Transverse colon (tissue), 4 donors: ENCODE measurements at regions not wholly inside any gene's neighbourhood (a gene's known extent, or its start where the extent isn't known, plus 50 kb on each side); places are given as distances from the start of the nearest gene placed in this dataset.

ENCODE experiments used
- DNase-seq: peaks from one replicate; pipeline ENCODE4 v3.0.0-alpha.2; 2019
- H3K27ac ChIP-seq, 4 donors: fragments of 200-600 bp; sonication (generic); 2 replicates each; pipeline ENCODE4 v1.5.1; 2016 to 2018; ENCODE audit warnings: inconsistent platforms in 4 of 4
- H3K27me3 ChIP-seq: fragments of 200-600 bp; sonication (generic); 2 replicates; pipeline ENCODE4 v1.5.1; 2017; ENCODE audit warnings: inconsistent platforms
- H3K36me3 ChIP-seq, 4 donors: fragments of 200-600 bp; sonication (generic); 2 replicates each; pipeline ENCODE4 v1.5.1; 2017 to 2019; ENCODE audit warnings: inconsistent platforms in 4 of 4
- H3K4me1 ChIP-seq, 4 donors: fragments of 200-600 bp; sonication (generic); 2 replicates each; pipeline ENCODE4 v1.5.1; 2017 to 2020; ENCODE audit warnings: inconsistent platforms in 4 of 4
- H3K4me3 ChIP-seq, 4 donors: fragments of 200-600 bp; sonication (generic); 1 replicate in 1 of 4; 2 replicates in 3 of 4; pipeline versions ENCODE4 v1.5.1 to v1.6.1; 2017 to 2019; ENCODE audit warnings: inconsistent platforms in 4 of 4
- H3K9me3 ChIP-seq, 2 donors: fragments of 200-600 bp; sonication (generic); 2 replicates each; pipeline ENCODE4 v1.5.1; 2017 to 2019; ENCODE audit warnings: inconsistent platforms in 2 of 2
- CTCF ChIP-seq, 5 experiments: fragments of 200-600 bp in 3 of 5; fragments of 450-650 bp in 2 of 5; sonication (generic) in 3 of 5; IDR thresholded peaks; 1 replicate in 2 of 5; 2 replicates in 3 of 5; pipeline ENCODE4 v1.5.1; 2016 to 2017; ENCODE audit warnings: antibody characterized with exemption in 5 of 5, inconsistent platforms in 3 of 5, mild to moderate bottlenecking in 2 of 5, moderate library complexity in 1 of 5
- EP300 ChIP-seq: sonication (generic); formaldehyde crosslinking; IDR thresholded peaks from one replicate; pipeline ENCODE4 v1.6.1; 2017; ENCODE audit warnings: antibody characterized with exemption, low read depth
- POLR2A ChIP-seq: fragments of 450-650 bp; IDR thresholded peaks from one replicate; pipeline ENCODE4 v1.6.1; 2016; ENCODE audit warnings: antibody characterized with exemption, mild to moderate bottlenecking, moderate library complexity
- POLR2AphosphoS5 ChIP-seq, 3 donors: sonication (generic); formaldehyde crosslinking; IDR thresholded peaks; one replicate each; pipeline ENCODE4 v1.6.1; 2016; ENCODE audit warnings: antibody characterized with exemption in 3 of 3
- WGBS, 2 donors: methylation state at CpG; one replicate each; pipeline ENCODE4 v1.1.5; 2018; ENCODE audit warnings: low coverage in 1 of 2; 5-methylcytosine and 5-hydroxymethylcytosine counted together
- in situ Hi-C, 4 donors: fragments of 200-750 bp; cut with MboI; loops; one replicate each; pipeline versions ENCODE4 v1.15.0 to v1.15.1; 2017; ENCODE audit warnings: low sequenced_read_pairs in 3 of 4, low pct_ligation_motif_present in 1 of 4, low pct_unique_long_range_greater_than_20kb in 1 of 4
- intact Hi-C: fragments of 100-400 bp; cut with DNase I; formaldehyde crosslinking; loops from one replicate; pipeline ENCODE4 v1.15.1; 2023; ENCODE audit warnings: low total_unique reads

- intact Hi-C loops (no loop called here), in situ Hi-C loops (loop anchor here in 2 of 4 donors (25.0 kb wide), 1 partner anchor 419 kb away; no protein-coding TSS in a partner anchor)
- Histone ChIP-seq H3K36me3 (no peaks in the 10 kb centered on the region), H3K4me1 (no peaks in the 10 kb centered on the region), H3K9me3 (no peaks in the 10 kb centered on the region), H3K27me3 (no peaks in the 10 kb centered on the region), H3K27ac (no peak overlapping the region), H3K4me3 (no peak overlapping the region)
- no peak for TF ChIP-seq POLR2A
- no peak for TF ChIP-seq EP300
- TF ChIP-seq CTCF (IDR thresholded peaks at IDR 0.05), result no peak
- TF ChIP-seq POLR2AphosphoS5 (IDR thresholded peaks at IDR 0.05), result no peak
- no peak for DNase-seq
Measured at GRCh38 chr3:176930942-176931341, 266.3 kb downstream of the TBL1XR1 start.

GRCh38 chr3:176928582-176928931 lies 268.7 kb downstream of the TBL1XR1 start:
- intact Hi-C loops (no loop called here), in situ Hi-C loops (loop anchor here in 2 of 4 donors (25.0 kb wide), 1 partner anchor 416 kb away; no protein-coding TSS in a partner anchor)
- TF ChIP-seq EP300 (no peak), POLR2A (no peak), POLR2AphosphoS5 (IDR thresholded peaks at IDR 0.05) (no peak), CTCF (IDR thresholded peaks at IDR 0.05) (no peak)
- WGBS, 2 donors, result 43 to 77% methylated on average over 1 of the region's 1 CpG
- H3K9me3 ChIP-seq, result peaks cover 0 to 3% of the 10 kb centered on the region in 2 donors
- no peaks in the 10 kb centered on the region for H3K4me1 ChIP-seq
- H3K36me3 ChIP-seq, result no peaks in the 10 kb centered on the region
- DNase-seq, result no peak
- no peak overlapping the region for H3K27ac ChIP-seq
- H3K4me3 ChIP-seq, result no peak overlapping the region
- no peaks in the 10 kb centered on the region for H3K27me3 ChIP-seq

DNA sequence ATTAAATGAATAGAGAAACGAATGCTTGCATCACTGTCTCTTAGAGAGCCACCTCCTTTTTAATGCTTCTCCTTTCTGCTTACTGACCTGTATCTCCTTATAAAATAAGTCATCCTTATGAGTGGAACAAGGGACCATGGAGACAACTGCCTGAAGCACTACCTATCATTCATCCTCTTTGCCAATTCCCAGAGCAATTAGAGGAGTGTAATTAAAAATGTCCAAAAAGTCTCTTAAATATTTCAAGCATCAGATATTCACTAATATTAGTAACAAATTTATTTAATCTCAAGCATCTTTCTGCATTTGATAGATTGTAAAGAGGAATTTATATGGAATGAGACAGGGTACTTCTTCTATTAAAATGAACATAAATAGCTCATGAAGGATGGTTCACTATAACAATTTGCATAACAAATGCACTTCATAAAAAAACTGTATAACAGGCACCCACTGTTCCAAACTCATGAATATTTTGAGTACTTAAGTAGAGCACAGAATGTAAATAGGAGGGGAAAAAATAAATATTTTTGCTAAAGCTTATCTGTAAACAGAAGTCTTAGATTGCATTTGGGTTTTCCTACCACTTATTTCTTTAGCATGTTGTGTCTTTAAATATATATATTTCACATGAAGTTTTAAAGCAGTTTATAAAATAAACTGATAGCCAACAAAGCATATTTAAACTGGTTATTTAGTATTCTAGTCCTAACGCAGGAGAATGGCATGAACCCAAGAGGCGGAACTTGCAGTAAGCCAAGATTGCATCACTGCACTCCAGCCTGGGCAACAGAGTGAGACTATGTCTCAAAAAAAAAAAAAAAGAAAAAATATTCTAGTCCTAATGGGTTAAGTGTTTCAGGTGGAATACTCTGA lies 269.3 kb downstream of the TBL1XR1 start:
- in situ Hi-C loops (loop anchor here in 2 of 4 donors (25.0 kb wide), 1 partner anchor 416 kb away; no protein-coding TSS in a partner anchor), intact Hi-C loops (no loop called here)
- TF ChIP-seq POLR2A (no peak), EP300 (no peak)
- Histone ChIP-seq H3K4me1 (no peaks in the 10 kb centered on the region), H3K4me3 (no peak overlapping the region), H3K27me3 (no peaks in the 10 kb centered on the region), H3K9me3 (peaks cover 0 to 3% of the 10 kb centered on the region in 2 donors), H3K27ac (no peak overlapping the region), H3K36me3 (no peaks in the 10 kb centered on the region)
- WGBS, 2 donors, result 63 to 80% methylated on average over 2 to 3 of the region's 3 CpGs
- DNase-seq, result no peak

GRCh38 chr3:176927280-176927679 lies 270.0 kb downstream of the TBL1XR1 start:
- Histone ChIP-seq H3K4me3 (no peak overlapping the region), H3K27ac (no peak overlapping the region), H3K4me1 (no peaks in the 10 kb centered on the region), H3K9me3 (peaks cover 0 to 3% of the 10 kb centered on the region in 2 donors), H3K36me3 (no peaks in the 10 kb centered on the region), H3K27me3 (no peaks in the 10 kb centered on the region)
- intact Hi-C loops, result no loop called here
- 24 to 36% methylated on average over 2 to 3 of the region's 3 CpGs for WGBS, 2 donors
- TF ChIP-seq POLR2A (no peak), CTCF (IDR thresholded peaks at IDR 0.05) (no peak)
- in situ Hi-C loops, result loop anchor here in 2 of 4 donors (25.0 kb wide), 1 partner anchor 415 kb away; no protein-coding TSS in a partner anchor
- no peak for DNase-seq
